ENCODE measurements at regions not wholly inside any gene's neighbourhood (a gene's known extent, or its start where the extent isn't known, plus 50 kb on each side); places are given as distances from the start of the nearest gene placed in this dataset.

- no peak for TF ChIP-seq ZNF462 (CRISPR knock-in tag; IDR thresholded peaks at IDR 0.05)
- no peak for TF ChIP-seq ETS1 (IDR thresholded peaks at IDR 0.05)
- TF ChIP-seq CREB1 (CRISPR knock-in tag; IDR thresholded peaks at IDR 0.05; ENCODE audit: low read depth), result no peak
These were observed 104.2 kb upstream of the CDCA7L start (continued) for GRCh38 chr7:22049766-22050500.

GRCh38 chr7:22043367-22043766, 97.7 kb upstream of the CDCA7L start:
- Mint-ChIP-seq H3K27ac (no peak overlapping the region), H3K27me3 (ENCODE audit: insufficient read depth, low read depth, poor library complexity) (peaks cover 7% of the 10 kb centered on the region), H3K9me3 (peaks cover 28% of the 10 kb centered on the region), H3K4me3 (no peak overlapping the region), H3K36me3 (ENCODE audit: low read depth) (peaks cover 12% of the 10 kb centered on the region; the same call in 2 of the 3 replicates), H3K4me1 (no peaks in the 10 kb centered on the region)
- no peak overlapping the region for H3K27ac ChIP-seq (ENCODE audit: low read depth)
- no peaks in the 10 kb centered on the region for H4K20me1 ChIP-seq (replicated peaks; ENCODE audit: insufficient read depth)
- H3K9me2 ChIP-seq (ENCODE audit: insufficient read depth), result no peaks in the 10 kb centered on the region
- H2AFZ ChIP-seq, result no peak overlapping the region
- no peaks in the 10 kb centered on the region for H3K36me3 ChIP-seq (ENCODE audit: insufficient read depth)
- H3F3A ChIP-seq (replicated peaks; ENCODE audit: low read depth), result no peaks in the 10 kb centered on the region
- ATAC-seq, result no peak
- H3K4me2 ChIP-seq, result no peak overlapping the region
- DNase-seq (ENCODE audit: low spot score), result no peak
- no peaks in the 10 kb centered on the region for H3K27me3 ChIP-seq (ENCODE audit: insufficient read depth)
- no peaks in the 10 kb centered on the region for H3K4me1 ChIP-seq (ENCODE audit: insufficient read depth)
- H3K4me3 ChIP-seq, result no peak overlapping the region
- H3K79me2 ChIP-seq (replicated peaks; ENCODE audit: insufficient read depth), result no peaks in the 10 kb centered on the region
- TF ChIP-seq CREB1 (CRISPR knock-in tag; IDR thresholded peaks at IDR 0.05; ENCODE audit: low read depth) (no peak), ETS1 (IDR thresholded peaks at IDR 0.05) (no peak), ZNF114 (CRISPR knock-in tag; IDR thresholded peaks at IDR 0.05) (no peak), JUNB (IDR thresholded peaks at IDR 0.05; ENCODE audit: unreplicated experiment) (no peak), STAT1 (IDR thresholded peaks at IDR 0.05; ENCODE audit: unreplicated experiment) (no peak), REST (IDR thresholded peaks at IDR 0.05; ENCODE audit: unreplicated experiment) (no peak), ZNF331 (CRISPR knock-in tag; IDR thresholded peaks at IDR 0.05; ENCODE audit: low read depth) (no peak), EZH2 (IDR thresholded peaks at IDR 0.05; ENCODE audit: low read depth, unreplicated experiment) (no peak), CTCF (conservative IDR thresholded peaks at IDR 0.05; ENCODE audit: low read depth in 2 of 2) (no peak)

All from GM23338 (cell line).